AG08395 (cell line): ENCODE measurements at regions not wholly inside any gene's neighbourhood (a gene's known extent, or its start where the extent isn't known, plus 50 kb on each side); places are given as distances from the start of the nearest gene placed in this dataset.
A peak's percentile ranks its signal among the peaks of the same experiment; 100 is the strongest.

Source experiments
- DNase-seq: peaks from one replicate; pipeline ENCODE4 v3.0.0; 2012; ENCODE audit warnings: mixed read lengths, low spot score

DNA sequence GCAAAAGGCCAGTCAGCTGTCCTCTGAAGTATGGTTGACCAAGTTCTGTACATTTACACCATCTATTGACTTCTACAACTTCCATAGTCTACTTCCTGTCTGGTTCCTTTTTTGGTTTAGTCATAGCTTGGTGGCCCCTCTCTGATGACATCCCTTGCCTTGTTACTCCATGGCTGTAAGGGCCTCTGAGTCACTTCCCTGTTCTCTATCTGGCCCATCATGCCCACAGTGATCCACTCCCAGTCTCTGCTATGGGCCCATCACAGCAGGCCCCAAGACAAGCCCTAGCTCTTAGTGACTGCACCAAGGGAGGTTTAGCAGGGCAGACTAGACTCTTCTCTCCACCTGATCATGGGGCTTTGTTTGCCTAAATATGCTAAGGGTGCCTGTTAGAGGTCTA, 441.6 kb downstream of the HACE1 start:
- no peak for DNase-seq

DNA sequence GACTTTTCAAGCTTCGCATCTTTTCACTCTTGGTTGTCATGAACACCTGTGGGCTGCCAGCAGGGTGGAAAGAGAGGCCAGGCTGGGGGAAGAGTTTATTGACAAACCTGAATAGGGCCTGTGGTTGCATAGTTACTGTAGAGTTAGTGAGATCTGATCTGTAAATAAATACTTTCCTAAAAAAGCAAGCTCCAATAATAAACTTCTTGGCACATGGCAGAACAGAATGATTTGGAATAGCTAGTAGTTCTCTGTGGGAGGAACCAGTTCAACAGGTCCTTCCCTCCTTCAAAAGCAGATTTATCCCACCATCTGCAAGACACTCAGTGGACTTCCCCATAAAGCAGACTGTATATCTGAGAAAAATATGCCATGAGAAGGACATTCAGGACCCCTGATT, 445.0 kb downstream of the HACE1 start:
- DNase-seq, result no peak

DNA sequence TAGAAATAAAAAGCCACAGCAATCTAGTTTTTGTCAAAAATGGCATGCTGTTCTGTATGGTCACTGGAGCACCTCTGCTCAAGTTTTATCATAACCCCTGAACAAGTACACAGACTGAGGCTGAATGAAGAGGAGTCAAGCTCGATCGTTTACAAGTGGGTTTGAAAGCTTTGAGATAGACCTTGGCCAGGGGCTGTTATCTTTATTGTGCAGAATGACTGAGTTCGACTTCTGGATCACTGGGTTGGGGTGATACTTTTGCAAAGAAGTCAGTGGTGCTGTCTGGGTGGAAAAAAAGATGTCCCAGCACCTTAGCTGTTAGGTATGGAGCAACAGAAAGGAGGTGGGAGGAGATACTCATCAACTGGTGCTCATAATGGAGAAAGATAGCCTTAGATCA, 446.0 kb downstream of the HACE1 start:
- no peak for DNase-seq

DNA sequence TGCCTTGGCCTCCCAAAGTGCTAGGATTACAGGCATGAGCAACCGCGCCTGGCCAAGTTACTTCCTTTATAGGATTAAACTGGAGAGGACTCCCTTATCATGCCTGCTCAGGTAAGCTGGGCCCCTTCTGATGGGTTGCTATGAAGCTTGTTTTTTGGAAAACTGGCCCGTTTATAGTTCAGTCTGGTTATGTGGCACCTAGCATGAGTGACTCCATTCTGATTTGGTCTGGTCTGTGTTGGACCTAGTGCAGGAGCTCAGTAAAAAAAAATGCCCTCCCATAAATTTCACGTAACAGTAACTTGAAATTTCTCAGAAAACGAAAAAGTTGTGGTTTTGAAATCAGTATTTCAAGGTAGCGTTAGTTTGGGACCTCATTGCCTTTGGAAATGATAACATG, 448.4 kb downstream of the HACE1 start:
- DNase-seq, result no peak

DNA sequence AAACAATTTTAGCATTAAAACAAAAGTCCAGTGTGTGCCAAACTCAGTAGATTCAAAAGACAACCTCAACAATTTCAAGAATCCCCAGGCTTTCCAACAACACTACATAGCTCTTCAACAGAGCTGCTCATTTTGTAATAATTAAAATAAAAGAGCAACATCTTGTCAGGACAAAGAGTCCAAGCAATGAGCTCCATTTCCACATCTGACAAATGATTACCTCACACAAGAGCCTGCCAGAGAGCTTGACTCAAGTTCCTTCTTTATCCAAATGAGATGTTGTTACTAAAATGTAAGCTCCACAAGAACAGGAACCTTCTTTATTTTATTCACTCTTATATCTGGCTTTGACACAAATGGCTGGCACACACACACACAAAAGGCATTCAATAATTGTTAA, 449.8 kb downstream of the HACE1 start:
- no peak for DNase-seq

DNA sequence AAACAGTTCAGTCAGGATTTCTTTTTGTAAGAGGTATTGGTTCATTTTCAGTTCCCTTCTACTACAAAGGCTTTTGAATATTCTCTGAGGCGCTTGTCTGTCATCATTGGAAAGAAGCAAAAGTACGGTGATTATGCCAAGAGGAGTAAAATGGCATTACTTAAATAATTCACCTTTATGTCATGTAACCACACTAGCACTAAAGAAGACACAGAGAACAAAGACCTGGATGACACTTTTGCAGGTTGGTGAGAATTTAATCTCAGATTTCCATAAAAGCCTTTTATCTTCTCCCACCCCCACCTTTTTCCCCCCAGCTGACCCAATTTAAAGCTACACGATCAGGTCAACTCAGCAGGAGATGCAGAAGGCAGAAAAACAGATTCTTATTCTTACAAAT, 451.8 kb downstream of the HACE1 start:
- no peak for DNase-seq

DNA sequence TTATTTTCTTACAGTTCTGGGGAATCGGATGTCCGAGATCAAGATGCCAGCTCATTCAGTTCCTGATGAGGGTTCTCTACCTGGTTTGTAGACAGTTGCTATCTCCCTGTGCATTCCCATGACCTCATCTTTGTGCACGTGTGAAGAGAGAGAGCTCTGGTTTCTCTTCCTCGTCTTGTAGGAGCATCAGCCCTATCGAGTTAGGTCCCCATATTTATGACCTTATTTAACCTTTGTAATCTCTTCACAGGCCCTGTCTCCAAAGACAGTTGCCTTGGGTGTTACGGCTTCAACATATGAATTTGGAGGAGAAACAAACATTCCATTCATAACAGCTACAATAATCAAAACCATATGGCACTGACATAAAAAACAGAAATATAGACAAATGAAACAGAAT, 455.3 kb downstream of the HACE1 start:
- DNase-seq, result no peak

DNA sequence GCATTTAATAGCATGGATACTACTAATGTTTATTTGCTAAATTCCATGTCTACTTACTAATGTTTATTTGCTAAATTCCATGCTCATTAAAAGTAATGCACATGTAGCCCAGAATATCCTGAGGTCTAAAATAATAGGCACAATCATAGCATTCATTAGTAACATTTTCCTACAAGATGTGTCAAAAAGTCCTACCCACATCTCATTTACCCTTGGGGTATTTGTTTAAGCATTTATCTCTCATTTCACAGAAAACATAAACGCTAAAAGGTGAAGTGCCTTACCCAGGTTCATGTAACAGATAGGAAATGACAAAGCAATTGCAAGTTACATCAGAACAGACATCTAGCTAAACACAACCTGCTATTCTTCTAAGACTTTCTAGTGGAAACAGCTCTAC, 457.1 kb downstream of the HACE1 start:
- DNase-seq, result no peak

DNA sequence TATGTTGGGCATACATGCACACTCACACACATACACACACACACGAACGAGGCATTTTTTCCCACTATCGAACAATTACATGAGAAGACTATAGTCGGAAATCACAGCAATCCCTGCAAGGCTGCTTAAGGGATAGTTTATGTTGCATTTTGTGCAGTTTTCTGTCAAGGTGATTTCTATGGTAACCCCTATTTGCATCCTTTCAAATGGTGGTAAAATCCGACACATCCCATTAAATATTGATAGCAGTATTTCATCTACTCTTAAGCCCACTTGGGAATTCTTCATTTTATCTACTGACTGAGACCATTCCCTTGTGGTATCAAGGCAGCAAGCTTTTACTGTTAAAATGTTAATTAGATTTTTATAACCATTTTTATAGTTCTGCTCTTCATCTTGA, 457.8 kb downstream of the HACE1 start:
- DNase-seq, result no peak

DNA sequence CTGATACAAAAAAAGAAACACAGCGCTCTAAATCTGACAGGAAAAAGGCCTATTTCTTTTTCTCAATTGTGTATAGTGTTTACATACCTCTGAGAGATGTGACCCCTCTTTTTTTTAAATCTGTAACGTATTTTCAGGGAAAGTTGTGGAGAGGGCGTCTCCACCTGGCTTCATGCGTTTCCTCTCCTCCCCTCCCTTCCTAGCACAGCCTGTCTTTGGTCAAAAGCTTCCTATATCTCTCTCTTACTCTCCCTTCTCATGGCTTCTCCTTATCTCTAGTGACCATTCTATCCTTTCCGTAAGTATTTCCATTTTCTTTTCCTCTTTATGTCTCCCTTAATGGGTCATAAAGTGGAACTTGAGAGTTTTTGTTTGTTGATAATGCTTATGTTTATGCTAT, 458.9 kb downstream of the HACE1 start:
- no peak for DNase-seq

DNA sequence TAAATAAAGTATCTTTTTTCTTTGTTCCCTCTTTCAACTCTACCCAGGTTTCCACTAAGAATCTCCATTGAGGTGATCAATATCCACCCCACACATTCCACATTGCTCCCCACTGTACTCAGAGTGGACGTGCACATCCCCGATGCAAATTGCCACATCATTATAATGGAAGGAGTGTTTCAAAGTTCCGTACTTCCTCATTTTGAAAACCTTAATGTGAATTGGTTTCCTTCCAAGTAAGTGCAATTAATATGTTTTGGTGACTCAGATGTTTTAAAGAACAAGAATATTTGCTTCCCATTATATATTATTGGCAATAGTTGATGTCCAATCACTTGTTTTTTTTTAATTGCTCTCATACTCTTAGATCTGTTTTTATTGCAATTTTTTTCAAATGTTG, 463.6 kb downstream of the HACE1 start:
- no peak for DNase-seq

DNA sequence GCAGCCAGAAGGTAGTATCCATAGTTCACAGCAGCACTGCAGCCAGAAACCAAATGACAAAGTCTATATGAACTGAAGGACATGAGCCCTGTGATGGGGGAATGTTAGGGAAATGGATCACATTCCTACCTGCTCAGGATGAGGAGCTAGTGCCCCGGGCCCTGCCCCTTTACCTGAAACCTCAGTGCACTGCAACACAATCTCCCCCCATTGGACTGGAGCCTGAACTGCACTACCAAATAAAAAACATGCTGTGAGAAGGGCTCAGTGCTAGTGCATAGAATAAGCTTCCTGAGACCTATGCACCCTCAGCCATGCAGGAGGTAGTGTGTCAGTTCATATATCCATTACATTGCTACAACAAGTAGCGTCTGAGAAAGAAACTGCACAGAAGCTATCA, 477.8 kb downstream of the HACE1 start:
- no peak for DNase-seq

DNA sequence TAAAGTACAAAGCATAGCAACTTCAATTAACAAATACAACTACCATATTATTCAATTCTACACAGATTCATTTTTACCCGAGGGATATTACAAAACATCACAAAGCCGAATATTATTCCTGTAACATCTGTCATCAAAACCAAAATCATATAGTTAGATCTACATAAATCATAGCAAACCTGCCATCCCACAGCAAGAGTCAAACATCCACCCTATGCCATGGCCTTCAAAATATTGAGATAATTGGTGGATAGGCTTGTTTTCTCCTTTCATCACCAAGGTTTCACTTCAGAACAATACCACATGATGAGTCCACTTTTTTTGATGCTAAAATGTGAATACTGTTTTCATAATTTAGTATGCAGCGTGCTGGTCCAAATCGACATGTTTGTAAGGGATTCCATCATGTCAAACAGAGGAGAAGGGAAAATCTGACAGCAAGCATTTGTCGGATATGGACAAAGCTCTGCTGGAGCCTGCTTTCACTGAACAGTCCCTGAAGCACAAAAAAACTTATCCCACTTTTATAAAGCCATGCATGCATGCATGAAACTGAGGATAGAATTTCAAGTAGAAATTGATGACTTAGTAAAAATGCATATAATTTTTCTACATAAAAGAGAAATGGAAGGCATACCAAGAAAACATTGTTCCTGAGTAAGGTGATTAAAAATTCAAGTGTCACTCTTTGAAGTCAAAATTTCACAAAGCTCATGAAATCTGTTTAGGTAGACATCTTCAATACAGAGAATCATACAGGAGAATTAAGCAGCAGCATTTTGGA, 494.1 kb downstream of the HACE1 start:
- DNase-seq, result no peak

DNA sequence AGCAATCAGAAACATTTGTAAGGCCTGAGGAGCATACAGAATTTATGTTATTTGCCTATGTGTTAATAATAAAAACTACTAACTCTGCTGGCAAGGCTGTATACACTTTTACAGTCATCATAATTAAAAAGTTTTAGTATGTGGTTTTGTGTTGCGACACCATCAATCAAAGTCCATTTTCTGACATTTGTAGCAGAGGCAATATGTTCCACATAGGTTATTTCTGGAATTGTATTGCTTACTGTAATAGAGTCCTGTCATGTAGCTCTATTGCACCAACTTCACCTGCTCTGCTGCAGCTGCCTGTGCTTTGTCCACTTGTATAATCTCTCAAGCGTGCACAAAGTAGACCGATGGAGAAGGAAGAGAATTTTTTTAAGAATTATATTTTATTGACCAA, 501.8 kb downstream of the HACE1 start:
- no peak for DNase-seq

DNA sequence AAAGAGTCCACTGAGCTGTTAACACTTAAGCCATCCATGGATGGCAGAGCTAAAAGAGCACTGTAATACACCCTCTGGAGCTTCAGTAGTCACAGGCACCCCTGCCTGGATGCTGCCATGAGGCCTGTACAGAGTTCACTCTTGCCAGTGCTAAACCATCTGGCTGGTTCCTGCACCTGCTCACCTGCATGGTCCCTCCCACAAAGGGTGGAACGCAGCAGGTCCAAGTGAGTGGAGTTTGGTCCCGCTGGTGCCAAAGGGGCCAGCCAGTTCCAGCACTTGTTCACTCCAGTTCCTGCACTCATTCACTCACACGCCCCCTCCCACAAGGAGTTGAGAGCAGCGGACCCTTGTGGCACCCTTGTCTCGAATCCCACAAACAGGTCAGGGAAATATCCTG, 503.5 kb downstream of the HACE1 start:
- no peak for DNase-seq

DNA sequence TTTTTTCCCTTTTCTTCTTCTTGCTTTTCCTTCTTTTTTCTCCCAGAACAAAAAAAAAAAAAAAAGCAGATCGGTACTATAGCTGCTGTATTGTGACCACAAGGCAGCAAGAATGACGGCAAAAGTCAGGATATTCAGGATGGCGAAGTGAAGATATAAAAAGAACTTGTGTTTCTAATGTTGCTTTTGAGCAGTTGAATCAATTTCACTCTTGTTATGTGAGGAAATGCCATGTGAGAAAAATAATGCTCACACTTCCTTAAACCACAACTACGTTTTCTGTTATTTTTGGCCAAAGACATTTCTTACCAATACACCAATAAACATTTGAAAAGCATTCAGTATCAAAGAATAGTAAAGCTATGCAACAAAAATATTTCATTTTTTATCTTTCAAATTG, 510.5 kb downstream of the HACE1 start:
- DNase-seq, result no peak

DNA sequence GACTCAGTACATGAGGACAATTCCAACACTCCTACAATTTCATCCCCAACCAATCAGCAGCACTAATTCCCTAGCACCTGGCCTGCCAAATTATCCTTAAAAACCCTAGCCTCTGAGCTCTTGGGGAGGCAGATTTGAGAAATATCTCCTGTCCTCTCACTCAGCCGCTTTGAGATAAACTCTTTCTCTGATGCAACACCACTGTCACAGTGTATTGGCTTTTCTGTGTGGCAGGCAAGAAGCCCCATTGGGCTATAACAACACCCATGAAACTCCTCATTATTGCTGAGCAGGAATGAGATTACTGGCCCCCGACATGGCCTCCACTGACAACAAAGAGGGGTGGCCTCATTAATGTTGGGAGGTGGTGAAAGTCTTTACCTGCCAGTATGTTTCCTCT, 515.5 kb downstream of the HACE1 start:
- DNase-seq, result no peak

DNA sequence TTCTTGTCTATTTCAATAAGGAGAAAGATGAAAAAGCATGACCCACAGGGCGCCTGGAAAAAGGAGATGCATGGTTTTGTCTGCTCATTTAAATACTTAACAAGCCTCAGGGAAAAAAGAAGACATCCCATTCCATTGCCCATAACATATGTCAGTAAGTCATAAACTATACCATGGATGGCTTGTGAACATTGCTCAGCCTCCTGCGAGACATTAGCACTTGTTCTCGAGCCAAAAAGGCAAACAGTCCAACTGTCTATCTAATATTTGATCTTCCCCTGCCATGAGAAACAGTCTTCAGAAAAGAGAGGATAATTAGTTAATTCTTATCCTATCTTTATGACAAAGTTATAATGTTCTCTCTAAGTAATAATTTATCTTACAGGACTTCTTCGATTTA, 527.4 kb downstream of the HACE1 start:
- DNase-seq, result no peak

DNA sequence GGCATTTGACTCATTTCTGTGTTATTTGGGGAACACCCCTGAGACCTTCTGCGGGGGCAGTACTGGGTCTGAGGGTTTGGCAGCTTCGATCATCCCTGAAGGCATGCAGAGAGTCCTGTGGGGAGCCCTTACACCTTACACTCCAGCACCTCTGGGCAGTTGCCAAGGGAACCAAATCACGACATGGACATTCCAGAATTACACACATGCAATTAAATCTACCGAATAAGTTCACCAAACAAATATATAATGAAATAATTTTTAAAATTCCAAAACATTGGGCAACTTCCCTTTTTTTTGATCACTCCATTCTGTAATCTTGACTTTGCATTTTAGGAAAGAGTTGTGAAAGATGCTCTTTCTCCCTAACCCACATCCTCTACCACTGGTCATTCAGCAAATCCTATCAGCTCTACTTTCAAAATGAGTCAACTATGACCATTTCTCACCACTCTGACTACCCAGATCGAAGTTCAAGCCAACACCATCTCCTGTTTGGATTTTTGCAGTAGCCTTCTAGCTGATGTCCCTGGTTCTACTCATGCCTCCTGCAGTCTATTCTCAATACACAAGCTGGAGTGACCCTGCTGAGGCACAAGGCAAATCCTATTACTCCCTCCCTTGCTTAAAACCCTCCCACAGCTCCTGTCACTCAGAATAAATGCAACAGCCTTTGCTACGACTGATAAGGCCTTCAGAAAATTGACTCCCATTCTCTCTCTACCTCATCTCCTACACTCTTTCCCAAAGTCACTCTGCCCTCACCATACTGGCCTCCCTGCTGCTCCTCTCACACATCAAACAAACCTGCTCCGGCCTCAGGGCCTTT, 533.3 kb downstream of the HACE1 start:
- DNase-seq, result peak; percentile 61

DNA sequence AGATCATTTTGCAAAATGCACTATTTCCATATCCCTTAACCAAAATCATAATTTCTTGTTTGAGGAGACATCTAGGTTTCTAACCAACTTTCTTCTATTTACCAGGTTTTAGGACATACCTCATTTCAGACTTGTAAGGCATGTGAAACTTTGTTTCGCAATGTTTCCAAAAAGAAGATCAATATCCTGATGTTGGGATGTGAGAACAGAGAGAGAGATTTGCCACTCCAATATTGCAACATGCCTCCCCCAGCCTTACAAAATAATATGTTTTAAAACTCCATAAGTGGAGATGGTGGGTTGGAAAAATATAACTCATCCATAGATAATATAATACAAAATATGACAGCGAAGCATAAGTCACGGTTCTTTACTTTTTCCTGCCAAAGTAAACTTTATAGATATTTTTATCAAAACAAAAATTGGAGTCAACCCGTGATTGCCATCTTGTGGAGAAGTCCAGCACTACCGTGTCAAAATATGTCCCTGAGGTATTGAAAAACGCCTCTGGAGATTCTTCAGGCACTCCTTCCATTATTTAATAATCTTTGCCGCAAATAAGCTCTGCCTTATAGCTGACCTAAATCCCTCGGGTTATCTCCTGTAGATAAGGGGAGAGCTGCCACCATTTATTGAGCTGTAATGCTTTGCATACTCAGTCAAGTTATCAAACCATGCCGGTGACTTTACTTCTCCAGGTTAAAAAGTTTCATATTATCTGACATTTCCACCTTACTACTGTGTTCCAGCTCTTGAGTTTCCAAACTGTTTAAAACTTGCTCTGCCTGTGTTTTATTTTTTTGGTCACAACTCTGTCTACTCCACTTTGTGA, 534.2 kb downstream of the HACE1 start:
- peak; percentile 17 for DNase-seq

DNA sequence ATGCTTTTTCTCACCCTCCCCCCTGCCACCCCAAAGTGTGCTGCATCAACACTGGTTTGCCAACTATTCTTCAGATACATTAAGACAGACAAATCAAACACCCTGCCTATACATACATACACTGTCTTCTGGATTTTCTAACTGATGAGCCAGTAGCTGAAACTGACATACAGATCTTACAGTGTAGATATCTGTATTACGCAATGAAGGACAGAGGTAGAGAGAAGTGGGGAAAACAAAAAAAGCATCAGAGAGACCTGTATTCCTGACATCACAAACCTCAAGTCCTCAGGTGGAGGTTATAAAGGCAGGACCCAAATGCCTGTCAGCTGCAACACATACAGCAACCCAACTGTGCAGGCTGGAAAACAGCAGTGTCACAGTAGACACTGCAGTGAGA, 535.4 kb downstream of the HACE1 start:
- DNase-seq, result no peak

DNA sequence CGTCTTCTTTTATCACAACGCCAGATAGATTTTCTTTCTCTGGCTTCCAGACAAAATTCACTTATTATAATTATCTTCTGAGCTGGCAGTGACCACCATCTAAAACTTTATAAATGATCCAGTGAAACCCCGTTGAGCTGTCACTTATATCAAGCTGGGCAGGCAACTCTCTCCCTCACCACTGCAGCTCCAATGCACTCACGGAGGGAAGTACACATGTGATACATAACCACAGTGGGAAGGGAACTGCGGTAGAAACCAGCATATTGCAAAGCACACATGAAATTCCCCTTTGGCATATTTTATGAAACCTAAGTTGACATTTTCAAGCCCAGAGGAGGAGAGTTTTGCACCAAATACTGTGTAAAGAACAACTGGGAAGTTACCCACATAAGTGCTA, 536.9 kb downstream of the HACE1 start:
- DNase-seq, result no peak

DNA sequence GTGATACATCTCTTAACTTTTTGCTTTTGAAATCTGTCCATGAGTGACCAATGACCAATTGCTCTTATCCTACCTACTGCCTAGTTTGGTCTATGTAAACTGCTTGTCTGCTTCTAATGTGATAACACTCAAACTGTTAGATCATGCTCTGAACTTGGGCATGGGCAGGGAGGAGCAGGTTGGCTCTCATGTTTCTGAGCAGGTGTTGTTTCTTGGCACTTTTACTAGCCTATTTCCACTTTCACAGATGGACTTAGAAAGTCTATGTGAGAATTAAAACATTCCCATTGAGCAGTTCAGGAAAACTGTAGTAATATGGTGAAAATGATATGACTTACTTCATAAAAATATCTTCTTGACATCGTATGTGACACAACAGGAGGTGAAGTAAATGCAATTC, 538.4 kb downstream of the HACE1 start:
- DNase-seq, result no peak
